ENCODE measurements at regions not wholly inside any gene's neighbourhood (a gene's known extent, or its start where the extent isn't known, plus 50 kb on each side); places are given as distances from the start of the nearest gene placed in this dataset.

- ATAC-seq (no peak), DNase-seq (ENCODE audit: low spot score) (no peak)
- CTCF ChIA-PET = no interaction called here
- H3K27me3 Mint-ChIP-seq (ENCODE audit: low read depth) = no peaks in the 10 kb centered on the region
- no peak overlapping the region for H3K27ac Mint-ChIP-seq
- H3K4me1 Mint-ChIP-seq = peaks cover 20% of the 10 kb centered on the region
- H3K4me3 Mint-ChIP-seq = no peak overlapping the region
- peaks cover 7% of the 10 kb centered on the region for H3K36me3 Mint-ChIP-seq
- POLR2A ChIA-PET = no interaction called here
- peaks cover 15% of the 10 kb centered on the region for H3K9me3 Mint-ChIP-seq
- TF ChIP-seq, protein P1, sequence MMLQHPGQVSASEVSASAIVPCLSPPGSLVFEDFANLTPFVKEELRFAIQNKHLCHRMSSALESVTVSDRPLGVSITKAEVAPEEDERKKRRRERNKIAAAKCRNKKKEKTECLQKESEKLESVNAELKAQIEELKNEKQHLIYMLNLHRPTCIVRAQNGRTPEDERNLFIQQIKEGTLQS (CRISPR knock-in tag; conservative IDR thresholded peaks at IDR 0.05) = no peak
- TF ChIP-seq NR2C2 (CRISPR knock-in tag; IDR thresholded peaks at IDR 0.05) (no peak), ATF1 (CRISPR knock-in tag; IDR thresholded peaks at IDR 0.05) (no peak), ZBTB21 (CRISPR knock-in tag; IDR thresholded peaks at IDR 0.05; ENCODE audit: borderline replicate concordance) (no peak), ZNF396 (CRISPR knock-in tag; IDR thresholded peaks at IDR 0.05; ENCODE audit: borderline replicate concordance) (no peak), TP53 (CRISPR knock-in tag; IDR thresholded peaks at IDR 0.05) (no peak), FOXK1 (CRISPR knock-in tag; IDR thresholded peaks at IDR 0.05) (no peak), CREB1 (CRISPR knock-in tag; IDR thresholded peaks at IDR 0.05) (no peak), FOXJ3 (CRISPR knock-in tag; IDR thresholded peaks at IDR 0.05; ENCODE audit: borderline replicate concordance) (no peak), NR3C1 (CRISPR knock-in tag; conservative IDR thresholded peaks at IDR 0.05; ENCODE audit: low read depth) (no peak), ATF6 (CRISPR knock-in tag; IDR thresholded peaks at IDR 0.05) (no peak), ZNF416 (CRISPR knock-in tag; IDR thresholded peaks at IDR 0.05) (no peak), ETV6 (CRISPR knock-in tag; IDR thresholded peaks at IDR 0.05) (no peak)
- TF ChIP-seq, protein P2, sequence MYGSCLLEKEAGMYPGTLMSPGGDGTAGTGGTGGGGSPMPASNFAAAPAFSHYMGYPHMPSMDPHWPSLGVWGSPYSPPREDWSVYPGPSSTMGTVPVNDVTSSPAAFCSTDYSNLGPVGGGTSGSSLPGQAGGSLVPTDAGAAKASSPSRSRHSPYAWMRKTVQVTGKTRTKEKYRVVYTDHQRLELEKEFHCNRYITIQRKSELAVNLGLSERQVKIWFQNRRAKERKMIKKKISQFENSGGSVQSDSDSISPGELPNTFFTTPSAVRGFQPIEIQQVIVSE (CRISPR knock-in tag; IDR thresholded peaks at IDR 0.05; ENCODE audit: borderline replicate concordance) = no peak
- TF ChIP-seq, protein P3, sequence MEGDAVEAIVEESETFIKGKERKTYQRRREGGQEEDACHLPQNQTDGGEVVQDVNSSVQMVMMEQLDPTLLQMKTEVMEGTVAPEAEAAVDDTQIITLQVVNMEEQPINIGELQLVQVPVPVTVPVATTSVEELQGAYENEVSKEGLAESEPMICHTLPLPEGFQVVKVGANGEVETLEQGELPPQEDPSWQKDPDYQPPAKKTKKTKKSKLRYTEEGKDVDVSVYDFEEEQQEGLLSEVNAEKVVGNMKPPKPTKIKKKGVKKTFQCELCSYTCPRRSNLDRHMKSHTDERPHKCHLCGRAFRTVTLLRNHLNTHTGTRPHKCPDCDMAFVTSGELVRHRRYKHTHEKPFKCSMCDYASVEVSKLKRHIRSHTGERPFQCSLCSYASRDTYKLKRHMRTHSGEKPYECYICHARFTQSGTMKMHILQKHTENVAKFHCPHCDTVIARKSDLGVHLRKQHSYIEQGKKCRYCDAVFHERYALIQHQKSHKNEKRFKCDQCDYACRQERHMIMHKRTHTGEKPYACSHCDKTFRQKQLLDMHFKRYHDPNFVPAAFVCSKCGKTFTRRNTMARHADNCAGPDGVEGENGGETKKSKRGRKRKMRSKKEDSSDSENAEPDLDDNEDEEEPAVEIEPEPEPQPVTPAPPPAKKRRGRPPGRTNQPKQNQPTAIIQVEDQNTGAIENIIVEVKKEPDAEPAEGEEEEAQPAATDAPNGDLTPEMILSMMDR (IDR thresholded peaks at IDR 0.05) = no peak
- TF ChIP-seq, protein P4, sequence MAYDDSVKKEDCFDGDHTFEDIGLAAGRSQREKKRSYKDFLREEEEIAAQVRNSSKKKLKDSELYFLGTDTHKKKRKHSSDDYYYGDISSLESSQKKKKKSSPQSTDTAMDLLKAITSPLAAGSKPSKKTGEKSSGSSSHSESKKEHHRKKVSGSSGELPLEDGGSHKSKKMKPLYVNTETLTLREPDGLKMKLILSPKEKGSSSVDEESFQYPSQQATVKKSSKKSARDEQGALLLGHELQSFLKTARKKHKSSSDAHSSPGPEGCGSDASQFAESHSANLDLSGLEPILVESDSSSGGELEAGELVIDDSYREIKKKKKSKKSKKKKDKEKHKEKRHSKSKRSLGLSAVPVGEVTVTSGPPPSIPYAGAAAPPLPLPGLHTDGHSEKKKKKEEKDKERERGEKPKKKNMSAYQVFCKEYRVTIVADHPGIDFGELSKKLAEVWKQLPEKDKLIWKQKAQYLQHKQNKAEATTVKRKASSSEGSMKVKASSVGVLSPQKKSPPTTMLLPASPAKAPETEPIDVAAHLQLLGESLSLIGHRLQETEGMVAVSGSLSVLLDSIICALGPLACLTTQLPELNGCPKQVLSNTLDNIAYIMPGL (CRISPR knock-in tag; IDR thresholded peaks at IDR 0.05) = no peak
Measured at GRCh38 chr1:239893127-239893731, 198.5 kb upstream of the FMN2 start.

DNA sequence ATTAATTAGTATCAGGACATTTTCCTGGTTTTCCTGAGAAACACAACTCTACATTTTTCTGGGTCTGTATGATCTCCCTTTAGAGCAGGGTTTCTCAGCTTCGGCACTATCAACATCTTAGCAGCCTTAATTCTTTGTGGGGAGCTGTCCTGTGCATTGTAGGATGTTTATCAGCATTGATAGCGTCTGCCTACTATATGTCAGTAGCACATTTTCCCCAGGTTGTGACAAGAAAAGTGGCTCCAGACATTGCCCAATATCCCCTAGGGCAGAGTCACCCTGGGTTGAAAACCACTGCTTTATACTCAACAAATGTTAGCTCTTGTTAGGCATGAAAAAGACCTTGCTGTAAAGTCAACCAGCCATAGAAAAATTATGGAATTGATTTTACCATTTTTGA, 195.1 kb upstream of the FMN2 start:
- ChIA-PET CTCF (interaction anchor here (2.0 kb wide), 1 partner anchor 15 kb away, joined by 15 read pairs; no protein-coding TSS in a partner anchor), POLR2A (no interaction called here)
- Mint-ChIP-seq H3K36me3 (peaks cover 7% of the 10 kb centered on the region), H3K9me3 (peaks cover 9% of the 10 kb centered on the region), H3K4me1 (peaks cover 14% of the 10 kb centered on the region), H3K4me3 (no peak overlapping the region), H3K27me3 (ENCODE audit: low read depth) (no peaks in the 10 kb centered on the region), H3K27ac (no peak overlapping the region)
- TF ChIP-seq ESRRA (CRISPR knock-in tag; IDR thresholded peaks at IDR 0.05; ENCODE audit: borderline replicate concordance) = no peak
- TF ChIP-seq NFATC4 (CRISPR knock-in tag; IDR thresholded peaks at IDR 0.05) = no peak
- TF ChIP-seq TEAD1 (CRISPR knock-in tag; IDR thresholded peaks at IDR 0.05) = no peak
- no peak for TF ChIP-seq JAZF1 (CRISPR knock-in tag; IDR thresholded peaks at IDR 0.05)
- no peak for TF ChIP-seq IRF2 (CRISPR knock-in tag; IDR thresholded peaks at IDR 0.05; ENCODE audit: borderline replicate concordance, low read depth)
- no peak for TF ChIP-seq KAT7 (CRISPR knock-in tag; IDR thresholded peaks at IDR 0.05; ENCODE audit: borderline replicate concordance)
- no peak for TF ChIP-seq MYBL2 (CRISPR knock-in tag; IDR thresholded peaks at IDR 0.05)
- TF ChIP-seq HMGA2 (CRISPR knock-in tag; IDR thresholded peaks at IDR 0.05) = no peak
- TF ChIP-seq TEAD4 (CRISPR knock-in tag; IDR thresholded peaks at IDR 0.05) = no peak
- no peak for TF ChIP-seq E2F1 (CRISPR knock-in tag; IDR thresholded peaks at IDR 0.05)
- TF ChIP-seq, protein P4 (CRISPR knock-in tag; IDR thresholded peaks at IDR 0.05) = no peak
- no peak for ATAC-seq
- no peak for DNase-seq (ENCODE audit: low spot score)

All from WTC11 (cell line).